ENCODE measurements at regions not wholly inside any gene's neighbourhood (a gene's known extent, or its start where the extent isn't known, plus 50 kb on each side); places are given as distances from the start of the nearest gene placed in this dataset.

GRCh38 chr16:17843905-17844304 is 373.1 kb upstream of the XYLT1 start:
- H3K9me3 Mint-ChIP-seq, result peaks cover 0 to 3% (median 0%) of the 10 kb centered on the region in 9 donors
- DNase-seq (no peak), ATAC-seq (no peak)
- POLR2A ChIA-PET, result no interaction called here
- H3K4me1 Mint-ChIP-seq, result peaks cover 0 to 2% (median 0%) of the 10 kb centered on the region in 4 donors
- H3K27me3 Mint-ChIP-seq, result peaks cover 0 to 25% (median 8%) of the 10 kb centered on the region in 5 donors
- no peak overlapping the region for H3K4me3 Mint-ChIP-seq
- H3K36me3 Mint-ChIP-seq, result no peaks in the 10 kb centered on the region
- H3K27ac Mint-ChIP-seq, result no peak overlapping the region

- ATAC-seq (no peak), DNase-seq (no peak)
- H3K27me3 Mint-ChIP-seq, result peaks cover 1 to 30% (median 11%) of the 10 kb centered on the region in 5 donors
- H3K36me3 Mint-ChIP-seq, result no peaks in the 10 kb centered on the region
- H3K9me3 Mint-ChIP-seq, result peaks cover 0 to 3% (median 0%) of the 10 kb centered on the region in 9 donors
- H3K27ac Mint-ChIP-seq, result no peak overlapping the region
- H3K4me1 Mint-ChIP-seq, result peaks cover 0 to 2% (median 0%) of the 10 kb centered on the region in 4 donors
- no peak overlapping the region for H3K4me3 Mint-ChIP-seq
- POLR2A ChIA-PET, result no interaction called here
These were observed 369.1 kb upstream of the XYLT1 start for GRCh38 chr16:17839907-17840306.

- Mint-ChIP-seq H3K27me3 (peaks cover 1 to 30% (median 12%) of the 10 kb centered on the region in 5 donors), H3K9me3 (peaks cover 0 to 3% (median 0%) of the 10 kb centered on the region in 9 donors), H3K4me1 (peaks cover 0 to 2% (median 0%) of the 10 kb centered on the region in 4 donors), H3K27ac (no peak overlapping the region), H3K36me3 (no peaks in the 10 kb centered on the region), H3K4me3 (no peak overlapping the region)
- POLR2A ChIA-PET, result no interaction called here
- DNase-seq, result no peak
- ATAC-seq, result no peak
These were observed 368.5 kb upstream of the XYLT1 start for GRCh38 chr16:17839272-17839671.

GRCh38 chr16:17836868-17837602 is 366.3 kb upstream of the XYLT1 start:
- H3K4me3 Mint-ChIP-seq, result no peak overlapping the region
- DNase-seq (no peak), ATAC-seq (no peak)
- H3K27me3 Mint-ChIP-seq, result peaks cover 1 to 30% (median 15%) of the 10 kb centered on the region in 5 donors
- no peaks in the 10 kb centered on the region for H3K36me3 Mint-ChIP-seq
- H3K4me1 Mint-ChIP-seq, result peaks cover 0 to 2% (median 0%) of the 10 kb centered on the region in 4 donors
- POLR2A ChIA-PET, result no interaction called here
- no peak overlapping the region for H3K27ac Mint-ChIP-seq
- peaks cover 0 to 3% (median 0%) of the 10 kb centered on the region in 9 donors for H3K9me3 Mint-ChIP-seq

GRCh38 chr16:17835118-17835876 is 364.5 kb upstream of the XYLT1 start:
- POLR2A ChIA-PET, result no interaction called here
- DNase-seq (no peak), ATAC-seq (no peak)
- no peak overlapping the region for H3K4me3 Mint-ChIP-seq
- no peaks in the 10 kb centered on the region for H3K9me3 Mint-ChIP-seq
- H3K4me1 Mint-ChIP-seq, result no peaks in the 10 kb centered on the region
- H3K27ac Mint-ChIP-seq, result no peak overlapping the region
- H3K27me3 Mint-ChIP-seq, result peaks cover 1 to 14% (median 9%) of the 10 kb centered on the region in 5 donors
- H3K36me3 Mint-ChIP-seq, result no peaks in the 10 kb centered on the region

- no peak for ATAC-seq
- POLR2A ChIA-PET, result no interaction called here
- H3K27me3 Mint-ChIP-seq, result peaks cover 0 to 9% (median 0%) of the 10 kb centered on the region in 5 donors
- no peaks in the 10 kb centered on the region for H3K36me3 Mint-ChIP-seq
- H3K4me1 Mint-ChIP-seq, result no peaks in the 10 kb centered on the region
- no peaks in the 10 kb centered on the region for H3K9me3 Mint-ChIP-seq
- no peak for DNase-seq
- H3K27ac Mint-ChIP-seq, result no peak overlapping the region
- H3K4me3 Mint-ChIP-seq, result no peak overlapping the region
These were observed 362.0 kb upstream of the XYLT1 start for GRCh38 chr16:17832738-17833137.

- ATAC-seq (no peak), DNase-seq (no peak)
- Mint-ChIP-seq H3K27ac (no peak overlapping the region), H3K36me3 (no peaks in the 10 kb centered on the region), H3K4me1 (no peaks in the 10 kb centered on the region), H3K9me3 (no peaks in the 10 kb centered on the region), H3K27me3 (peaks cover 0 to 9% (median 0%) of the 10 kb centered on the region in 5 donors), H3K4me3 (no peak overlapping the region)
- POLR2A ChIA-PET, result no interaction called here
These were observed 360.6 kb upstream of the XYLT1 start for GRCh38 chr16:17831330-17831729.

GRCh38 chr16:17830651-17831050 is 359.9 kb upstream of the XYLT1 start:
- H3K27me3 Mint-ChIP-seq, result peaks cover 0 to 9% (median 0%) of the 10 kb centered on the region in 5 donors
- no peak for DNase-seq
- H3K27ac Mint-ChIP-seq, result no peak overlapping the region
- POLR2A ChIA-PET, result no interaction called here
- ATAC-seq, result no peak
- H3K4me3 Mint-ChIP-seq, result no peak overlapping the region
- no peaks in the 10 kb centered on the region for H3K9me3 Mint-ChIP-seq
- no peaks in the 10 kb centered on the region for H3K4me1 Mint-ChIP-seq
- no peaks in the 10 kb centered on the region for H3K36me3 Mint-ChIP-seq

- Mint-ChIP-seq H3K9me3 (no peaks in the 10 kb centered on the region), H3K4me3 (no peak overlapping the region), H3K27ac (no peak overlapping the region), H3K27me3 (peaks cover 0 to 7% (median 1%) of the 10 kb centered on the region in 5 donors), H3K36me3 (no peaks in the 10 kb centered on the region), H3K4me1 (no peaks in the 10 kb centered on the region)
- DNase-seq (no peak), ATAC-seq (no peak)
- POLR2A ChIA-PET, result no interaction called here
These were observed 359.1 kb upstream of the XYLT1 start for GRCh38 chr16:17829811-17830210.

GRCh38 chr16:17828012-17828411 is 357.3 kb upstream of the XYLT1 start:
- Mint-ChIP-seq H3K27ac (no peak overlapping the region), H3K36me3 (no peaks in the 10 kb centered on the region), H3K9me3 (no peaks in the 10 kb centered on the region), H3K4me3 (no peak overlapping the region), H3K4me1 (no peaks in the 10 kb centered on the region), H3K27me3 (peaks cover 3 to 12% (median 8%) of the 10 kb centered on the region in 5 donors)
- ATAC-seq (no peak), DNase-seq (no peak)
- POLR2A ChIA-PET, result no interaction called here

- Mint-ChIP-seq H3K36me3 (no peaks in the 10 kb centered on the region), H3K4me3 (no peak overlapping the region), H3K27ac (no peak overlapping the region), H3K27me3 (peaks cover 6 to 17% (median 10%) of the 10 kb centered on the region in 5 donors), H3K4me1 (no peaks in the 10 kb centered on the region), H3K9me3 (no peaks in the 10 kb centered on the region)
- POLR2A ChIA-PET, result no interaction called here
- DNase-seq (no peak), ATAC-seq (no peak)
These were observed 356.6 kb upstream of the XYLT1 start for GRCh38 chr16:17827313-17827712.

GRCh38 chr16:17817943-17818342 is 347.2 kb upstream of the XYLT1 start:
- POLR2A ChIA-PET, result no interaction called here
- Mint-ChIP-seq H3K4me1 (no peaks in the 10 kb centered on the region), H3K27me3 (peaks cover 1 to 20% (median 6%) of the 10 kb centered on the region in 5 donors), H3K4me3 (no peak overlapping the region), H3K27ac (no peak overlapping the region), H3K9me3 (peaks cover 0 to 23% (median 14%) of the 10 kb centered on the region in 9 donors), H3K36me3 (peaks cover 0 to 18% (median 0%) of the 10 kb centered on the region in 3 donors)
- ATAC-seq (no peak), DNase-seq (no peak)

- H3K27ac Mint-ChIP-seq, result no peak overlapping the region
- peaks cover 0 to 18% (median 0%) of the 10 kb centered on the region in 3 donors for H3K36me3 Mint-ChIP-seq
- peaks cover 0 to 18% (median 2%) of the 10 kb centered on the region in 5 donors for H3K27me3 Mint-ChIP-seq
- ATAC-seq (no peak), DNase-seq (no peak)
- H3K4me1 Mint-ChIP-seq, result no peaks in the 10 kb centered on the region
- H3K4me3 Mint-ChIP-seq, result no peak overlapping the region
- POLR2A ChIA-PET, result no interaction called here
- H3K9me3 Mint-ChIP-seq, result peaks cover 0 to 23% (median 14%) of the 10 kb centered on the region in 9 donors
These were observed 346.5 kb upstream of the XYLT1 start for GRCh38 chr16:17817260-17817659.

All from naive thymus-derived CD8-positive, alpha-beta T cell (primary cell).